ENCODE measurements at regions not wholly inside any gene's neighbourhood (a gene's known extent, or its start where the extent isn't known, plus 50 kb on each side); places are given as distances from the start of the nearest gene placed in this dataset.

DNA sequence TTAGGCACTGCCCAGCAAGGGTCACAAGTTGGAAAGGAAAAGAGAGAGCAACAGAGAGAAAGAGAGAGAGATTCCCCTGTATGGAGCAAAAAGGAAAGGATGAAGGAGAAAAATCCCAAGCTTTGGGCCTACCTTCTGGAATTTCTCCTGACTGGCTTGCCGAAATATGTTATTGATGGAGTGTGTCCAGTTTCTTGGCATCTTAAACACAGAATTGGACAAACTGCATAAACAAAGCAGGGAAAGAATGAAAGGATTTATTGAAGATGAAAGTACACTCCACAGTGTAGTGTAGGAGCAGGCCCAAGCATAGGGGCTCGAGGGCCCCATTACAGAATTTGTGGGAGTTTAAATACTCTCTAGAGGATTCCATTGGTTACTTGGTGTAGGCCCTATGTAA is 627.8 kb upstream of the CNTNAP2 start:
- TF ChIP-seq, protein P1, sequence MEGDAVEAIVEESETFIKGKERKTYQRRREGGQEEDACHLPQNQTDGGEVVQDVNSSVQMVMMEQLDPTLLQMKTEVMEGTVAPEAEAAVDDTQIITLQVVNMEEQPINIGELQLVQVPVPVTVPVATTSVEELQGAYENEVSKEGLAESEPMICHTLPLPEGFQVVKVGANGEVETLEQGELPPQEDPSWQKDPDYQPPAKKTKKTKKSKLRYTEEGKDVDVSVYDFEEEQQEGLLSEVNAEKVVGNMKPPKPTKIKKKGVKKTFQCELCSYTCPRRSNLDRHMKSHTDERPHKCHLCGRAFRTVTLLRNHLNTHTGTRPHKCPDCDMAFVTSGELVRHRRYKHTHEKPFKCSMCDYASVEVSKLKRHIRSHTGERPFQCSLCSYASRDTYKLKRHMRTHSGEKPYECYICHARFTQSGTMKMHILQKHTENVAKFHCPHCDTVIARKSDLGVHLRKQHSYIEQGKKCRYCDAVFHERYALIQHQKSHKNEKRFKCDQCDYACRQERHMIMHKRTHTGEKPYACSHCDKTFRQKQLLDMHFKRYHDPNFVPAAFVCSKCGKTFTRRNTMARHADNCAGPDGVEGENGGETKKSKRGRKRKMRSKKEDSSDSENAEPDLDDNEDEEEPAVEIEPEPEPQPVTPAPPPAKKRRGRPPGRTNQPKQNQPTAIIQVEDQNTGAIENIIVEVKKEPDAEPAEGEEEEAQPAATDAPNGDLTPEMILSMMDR (IDR thresholded peaks at IDR 0.05 in 4 of 5, conservative IDR thresholded peaks at IDR 0.05 in 1 of 5), result no peak
- no peak for TF ChIP-seq POLR2A (IDR thresholded peaks at IDR 0.05)
